Stomach smooth muscle (tissue), 2 donors: ENCODE measurements at regions not wholly inside any gene's neighbourhood (a gene's known extent, or its start where the extent isn't known, plus 50 kb on each side); places are given as distances from the start of the nearest gene placed in this dataset.

Experiments
- H3K27ac ChIP-seq: one replicate; pipeline ENCODE4 v1.7.0; 2013; ENCODE audit warnings: mild to moderate bottlenecking, low read length, inconsistent platforms
- H3K27me3 ChIP-seq, 2 donors: one replicate each; pipeline ENCODE4 v1.7.0; 2013; ENCODE audit warnings: low read length in 2 of 2; ENCODE audit not compliant: insufficient read depth in 2 of 2, control insufficient read depth in 1 of 2
- H3K36me3 ChIP-seq, 2 donors: one replicate each; pipeline ENCODE4 v1.7.0; 2013; ENCODE audit warnings: low read length in 2 of 2; ENCODE audit not compliant: control insufficient read depth in 2 of 2, insufficient read depth in 2 of 2
- H3K4me1 ChIP-seq: one replicate; pipeline ENCODE4 v1.7.0; 2013; ENCODE audit warnings: low read length; ENCODE audit not compliant: control insufficient read depth, insufficient read depth
- H3K4me3 ChIP-seq, 2 donors: one replicate each; pipeline ENCODE4 v1.7.0; 2013; ENCODE audit warnings: low read length in 2 of 2
- H3K9ac ChIP-seq, 2 donors: one replicate each; pipeline ENCODE4 v1.7.0; 2013; ENCODE audit warnings: low read length in 2 of 2, mild to moderate bottlenecking in 1 of 2
- H3K9me3 ChIP-seq, 2 donors: one replicate each; pipeline ENCODE4 v1.7.0; 2013; ENCODE audit warnings: low read length in 2 of 2; ENCODE audit not compliant: control insufficient read depth in 2 of 2
- donor health status: healthy.
- donor health status: Pancreatic carcinoma.

GRCh38 chr18:65477455-65477854, 273.4 kb upstream of the CDH7 start:
- H3K27me3 ChIP-seq = no peaks in the 10 kb centered on the region
- H3K27ac ChIP-seq = no peak overlapping the region
- no peaks in the 10 kb centered on the region for H3K4me1 ChIP-seq
- no peaks in the 10 kb centered on the region for H3K36me3 ChIP-seq
- no peak overlapping the region for H3K4me3 ChIP-seq
- H3K9ac ChIP-seq = no peak overlapping the region
- no peaks in the 10 kb centered on the region for H3K9me3 ChIP-seq

GRCh38 chr18:65468881-65469280, 281.9 kb upstream of the CDH7 start:
- no peak overlapping the region for H3K9ac ChIP-seq

GRCh38 chr18:65464361-65464760, 286.5 kb upstream of the CDH7 start:
- Histone ChIP-seq H3K27me3 (no peaks in the 10 kb centered on the region), H3K27ac (no peak overlapping the region), H3K9ac (no peak overlapping the region), H3K36me3 (no peaks in the 10 kb centered on the region), H3K4me1 (no peaks in the 10 kb centered on the region), H3K4me3 (no peak overlapping the region), H3K9me3 (no peaks in the 10 kb centered on the region)

More at GRCh38 chr18:65468881-65469280, 281.9 kb upstream of the CDH7 start:
- Histone ChIP-seq H3K27ac (no peak overlapping the region), H3K4me3 (no peak overlapping the region), H3K4me1 (no peaks in the 10 kb centered on the region), H3K36me3 (no peaks in the 10 kb centered on the region), H3K27me3 (no peaks in the 10 kb centered on the region), H3K9me3 (no peaks in the 10 kb centered on the region)

GRCh38 chr18:65459741-65460140, 291.1 kb upstream of the CDH7 start:
- Histone ChIP-seq H3K36me3 (no peaks in the 10 kb centered on the region), H3K9ac (no peak overlapping the region), H3K9me3 (no peaks in the 10 kb centered on the region), H3K27ac (no peak overlapping the region), H3K27me3 (no peaks in the 10 kb centered on the region), H3K4me1 (no peaks in the 10 kb centered on the region), H3K4me3 (no peak overlapping the region)

GRCh38 chr18:65458871-65459270, 291.9 kb upstream of the CDH7 start:
- Histone ChIP-seq H3K27ac (no peak overlapping the region), H3K36me3 (no peaks in the 10 kb centered on the region), H3K9ac (no peak overlapping the region), H3K4me3 (no peak overlapping the region), H3K27me3 (no peaks in the 10 kb centered on the region), H3K9me3 (no peaks in the 10 kb centered on the region), H3K4me1 (no peaks in the 10 kb centered on the region)

- Histone ChIP-seq H3K4me1 (no peaks in the 10 kb centered on the region), H3K27ac (no peak overlapping the region), H3K9ac (no peak overlapping the region), H3K4me3 (no peak overlapping the region), H3K27me3 (no peaks in the 10 kb centered on the region), H3K9me3 (no peaks in the 10 kb centered on the region), H3K36me3 (no peaks in the 10 kb centered on the region)
These were observed 311.6 kb upstream of the CDH7 start for GRCh38 chr18:65439188-65439587.

GRCh38 chr18:65436430-65436829, 314.4 kb upstream of the CDH7 start:
- H3K27ac ChIP-seq = no peak overlapping the region
- no peaks in the 10 kb centered on the region for H3K9me3 ChIP-seq
- H3K27me3 ChIP-seq = no peaks in the 10 kb centered on the region
- no peaks in the 10 kb centered on the region for H3K36me3 ChIP-seq
- no peaks in the 10 kb centered on the region for H3K4me1 ChIP-seq
- H3K9ac ChIP-seq = no peak overlapping the region
- no peak overlapping the region for H3K4me3 ChIP-seq

GRCh38 chr18:65435534-65435933, 315.3 kb upstream of the CDH7 start:
- no peaks in the 10 kb centered on the region for H3K36me3 ChIP-seq

GRCh38 chr18:65429601-65430000, 321.2 kb upstream of the CDH7 start:
- no peak overlapping the region for H3K9ac ChIP-seq
- no peaks in the 10 kb centered on the region for H3K9me3 ChIP-seq
- no peak overlapping the region for H3K27ac ChIP-seq
- no peaks in the 10 kb centered on the region for H3K36me3 ChIP-seq
- no peaks in the 10 kb centered on the region for H3K27me3 ChIP-seq
- H3K4me1 ChIP-seq = no peaks in the 10 kb centered on the region
- H3K4me3 ChIP-seq = no peak overlapping the region

More at GRCh38 chr18:65435534-65435933, 315.3 kb upstream of the CDH7 start:
- Histone ChIP-seq H3K27ac (no peak overlapping the region), H3K4me3 (no peak overlapping the region), H3K9me3 (no peaks in the 10 kb centered on the region), H3K9ac (no peak overlapping the region), H3K4me1 (no peaks in the 10 kb centered on the region), H3K27me3 (no peaks in the 10 kb centered on the region)

- Histone ChIP-seq H3K9me3 (no peaks in the 10 kb centered on the region), H3K36me3 (no peaks in the 10 kb centered on the region), H3K27me3 (no peaks in the 10 kb centered on the region)
These were observed 325.4 kb upstream of the CDH7 start for GRCh38 chr18:65425366-65425765.

GRCh38 chr18:65423776-65424175, 327.0 kb upstream of the CDH7 start:
- Histone ChIP-seq H3K4me1 (no peaks in the 10 kb centered on the region), H3K27ac (no peak overlapping the region), H3K9me3 (no peaks in the 10 kb centered on the region), H3K9ac (no peak overlapping the region), H3K36me3 (no peaks in the 10 kb centered on the region), H3K27me3 (no peaks in the 10 kb centered on the region), H3K4me3 (no peak overlapping the region)

More at GRCh38 chr18:65425366-65425765, 325.4 kb upstream of the CDH7 start:
- Histone ChIP-seq H3K27ac (no peak overlapping the region), H3K4me3 (no peak overlapping the region), H3K9ac (no peak overlapping the region), H3K4me1 (no peaks in the 10 kb centered on the region)
